ENCODE measurements at regions not wholly inside any gene's neighbourhood (a gene's known extent, or its start where the extent isn't known, plus 50 kb on each side); places are given as distances from the start of the nearest gene placed in this dataset.

DNA sequence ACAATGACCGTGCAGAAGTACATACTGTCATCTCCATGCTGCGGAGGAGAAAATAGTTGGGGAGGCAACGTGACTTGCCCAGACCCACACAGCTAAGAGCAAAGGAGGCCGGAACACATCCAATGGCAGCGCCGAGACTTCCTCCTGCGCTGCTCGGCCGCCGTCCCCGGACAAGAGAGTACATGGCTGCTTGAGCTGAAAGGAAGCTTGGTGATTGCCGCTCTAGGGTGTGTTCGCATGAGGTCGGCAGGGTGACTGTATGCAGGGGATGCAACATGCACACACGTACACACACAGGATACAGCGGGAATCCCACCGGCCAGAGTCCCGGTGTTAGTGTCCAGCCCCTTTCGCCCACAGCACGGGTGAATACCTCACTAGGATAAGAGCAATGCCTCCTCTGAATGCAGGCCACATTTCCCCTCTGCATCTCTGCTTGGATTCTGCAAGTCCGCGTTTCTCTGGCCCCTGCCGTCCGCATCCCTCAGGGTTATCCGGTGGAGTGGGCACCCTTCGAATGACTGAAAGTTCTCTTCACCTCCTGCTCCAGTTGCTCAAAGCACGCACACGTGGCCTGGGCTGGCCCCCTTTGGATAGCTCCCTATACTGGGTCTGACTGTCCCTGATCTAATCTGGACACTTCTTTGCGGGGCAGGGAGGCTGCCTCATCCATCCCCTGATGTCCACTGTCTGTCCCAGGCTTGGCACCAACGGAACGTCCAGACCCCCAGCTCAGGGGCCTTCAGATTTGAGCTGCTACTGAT is 78.8 kb downstream of the GSC start:
- ChIA-PET CTCF (interaction anchor here (0.5 to 0.7 kb wide), 2 partner anchors 57 to 268 kb away, joined by 3 read pairs; no protein-coding TSS in a partner anchor), POLR2A (no interaction called here)
- DNase-seq (ENCODE audit: extremely low spot score): no peak
- no peak for TF ChIP-seq FOXM1 (IDR thresholded peaks at IDR 0.05; ENCODE audit: borderline replicate concordance)
- TF ChIP-seq SP1 (IDR thresholded peaks at IDR 0.05): no peak
- no peak for TF ChIP-seq NFRKB (IDR thresholded peaks at IDR 0.05)
- no peak for TF ChIP-seq ELF4 (IDR thresholded peaks at IDR 0.05)
- TF ChIP-seq HDGF (IDR thresholded peaks at IDR 0.05; ENCODE audit: borderline replicate concordance): no peak
- TF ChIP-seq ZNF384 (IDR thresholded peaks at IDR 0.05): no peak
- TF ChIP-seq SUZ12 (IDR thresholded peaks at IDR 0.05): no peak
- TF ChIP-seq LEF1 (IDR thresholded peaks at IDR 0.05; ENCODE audit: borderline replicate concordance): no peak
- no peak for TF ChIP-seq FOXA1 (IDR thresholded peaks at IDR 0.05)
- no peak for TF ChIP-seq TARDBP (IDR thresholded peaks at IDR 0.05)
- no peak for TF ChIP-seq ARNT (IDR thresholded peaks at IDR 0.05)
- TF ChIP-seq L3MBTL2 (conservative IDR thresholded peaks at IDR 0.05): no peak

DNA sequence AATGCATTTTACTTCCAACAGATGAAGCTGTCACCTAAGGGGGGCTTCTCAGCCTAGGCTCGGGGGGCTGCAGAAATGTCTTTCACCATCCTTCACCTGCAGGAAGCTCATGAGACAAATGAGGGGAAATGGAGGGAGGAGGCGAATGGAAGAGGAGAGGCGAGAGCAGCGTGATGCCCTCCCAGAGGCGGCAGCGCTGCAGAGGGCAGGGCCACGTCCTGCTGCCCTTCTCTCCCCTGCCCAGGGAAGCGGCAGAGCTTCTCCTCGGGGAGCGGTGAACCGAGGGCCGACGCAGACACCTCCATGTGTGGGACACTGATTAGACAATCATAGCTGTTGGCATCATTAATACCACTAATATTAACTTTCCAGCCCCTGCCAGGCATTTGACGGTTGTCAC is 78.3 kb downstream of the SERPINA3 start:
- no peak for TF ChIP-seq FOXK2 (IDR thresholded peaks at IDR 0.05)
- TF ChIP-seq ZNF384 (IDR thresholded peaks at IDR 0.05): no peak
- no peak for TF ChIP-seq HDGF (IDR thresholded peaks at IDR 0.05; ENCODE audit: borderline replicate concordance)
- no peak for TF ChIP-seq TARDBP (IDR thresholded peaks at IDR 0.05)
- TF ChIP-seq NFRKB (IDR thresholded peaks at IDR 0.05): no peak
- TF ChIP-seq FOXA1 (IDR thresholded peaks at IDR 0.05): no peak
- no peak for TF ChIP-seq LEF1 (IDR thresholded peaks at IDR 0.05; ENCODE audit: borderline replicate concordance)
- no peak for TF ChIP-seq ARNT (IDR thresholded peaks at IDR 0.05)
- no peak for TF ChIP-seq SP1 (IDR thresholded peaks at IDR 0.05)
- TF ChIP-seq SUZ12 (IDR thresholded peaks at IDR 0.05): no peak
- no peak for TF ChIP-seq BHLHE40 (IDR thresholded peaks at IDR 0.05; ENCODE audit: borderline replicate concordance)
- no peak for TF ChIP-seq FOXM1 (IDR thresholded peaks at IDR 0.05; ENCODE audit: borderline replicate concordance)
- no peak for TF ChIP-seq ELF4 (IDR thresholded peaks at IDR 0.05)
- TF ChIP-seq, protein P1, sequence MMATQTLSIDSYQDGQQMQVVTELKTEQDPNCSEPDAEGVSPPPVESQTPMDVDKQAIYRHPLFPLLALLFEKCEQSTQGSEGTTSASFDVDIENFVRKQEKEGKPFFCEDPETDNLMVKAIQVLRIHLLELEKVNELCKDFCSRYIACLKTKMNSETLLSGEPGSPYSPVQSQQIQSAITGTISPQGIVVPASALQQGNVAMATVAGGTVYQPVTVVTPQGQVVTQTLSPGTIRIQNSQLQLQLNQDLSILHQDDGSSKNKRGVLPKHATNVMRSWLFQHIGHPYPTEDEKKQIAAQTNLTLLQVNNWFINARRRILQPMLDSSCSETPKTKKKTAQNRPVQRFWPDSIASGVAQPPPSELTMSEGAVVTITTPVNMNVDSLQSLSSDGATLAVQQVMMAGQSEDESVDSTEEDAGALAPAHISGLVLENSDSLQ (IDR thresholded peaks at IDR 0.05): no peak
- TF ChIP-seq L3MBTL2 (conservative IDR thresholded peaks at IDR 0.05): no peak
- no peak for TF ChIP-seq CTBP1 (IDR thresholded peaks at IDR 0.05; ENCODE audit: borderline replicate concordance)
- ChIA-PET POLR2A (no interaction called here), CTCF (interaction anchor here (0.5 to 0.7 kb wide), 2 partner anchors 58 to 268 kb away, joined by 3 read pairs; no protein-coding TSS in a partner anchor)
- no peak for DNase-seq (ENCODE audit: extremely low spot score)

DNA sequence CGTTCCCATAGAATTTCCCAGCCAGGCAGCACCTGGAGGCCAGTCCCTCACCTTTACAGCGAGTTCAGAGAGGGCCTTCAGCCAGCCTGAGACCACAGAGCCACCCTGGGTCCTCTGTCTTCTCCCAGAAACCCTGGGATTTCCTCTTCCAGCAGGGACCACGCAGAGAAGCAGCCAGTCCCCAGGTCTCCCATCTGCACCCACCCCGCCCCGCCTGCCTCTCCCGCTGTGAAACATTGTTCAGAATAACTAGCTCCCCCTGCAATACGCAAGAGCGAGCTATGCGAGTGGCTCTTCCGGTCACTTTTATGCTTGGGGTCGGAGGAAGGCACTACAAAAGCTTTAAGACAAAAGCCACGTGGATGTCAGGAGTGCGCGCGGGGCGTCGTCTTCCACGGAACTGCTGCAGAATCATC is 77.8 kb downstream of the SERPINA3 start:
- CTCF ChIA-PET: no interaction called here
- POLR2A ChIA-PET: no interaction called here
- TF ChIP-seq ZNF384 (IDR thresholded peaks at IDR 0.05) (no peak), SP1 (IDR thresholded peaks at IDR 0.05) (no peak), CTBP1 (IDR thresholded peaks at IDR 0.05; ENCODE audit: borderline replicate concordance) (no peak), NFRKB (IDR thresholded peaks at IDR 0.05) (no peak), BHLHE40 (IDR thresholded peaks at IDR 0.05; ENCODE audit: borderline replicate concordance) (no peak), TARDBP (IDR thresholded peaks at IDR 0.05) (no peak), LEF1 (IDR thresholded peaks at IDR 0.05; ENCODE audit: borderline replicate concordance) (no peak), FOXA1 (IDR thresholded peaks at IDR 0.05) (no peak), SUZ12 (IDR thresholded peaks at IDR 0.05) (no peak), L3MBTL2 (conservative IDR thresholded peaks at IDR 0.05) (no peak), ARNT (IDR thresholded peaks at IDR 0.05) (no peak)
- TF ChIP-seq, protein P1 (IDR thresholded peaks at IDR 0.05): no peak
- DNase-seq (ENCODE audit: extremely low spot score): no peak

DNA sequence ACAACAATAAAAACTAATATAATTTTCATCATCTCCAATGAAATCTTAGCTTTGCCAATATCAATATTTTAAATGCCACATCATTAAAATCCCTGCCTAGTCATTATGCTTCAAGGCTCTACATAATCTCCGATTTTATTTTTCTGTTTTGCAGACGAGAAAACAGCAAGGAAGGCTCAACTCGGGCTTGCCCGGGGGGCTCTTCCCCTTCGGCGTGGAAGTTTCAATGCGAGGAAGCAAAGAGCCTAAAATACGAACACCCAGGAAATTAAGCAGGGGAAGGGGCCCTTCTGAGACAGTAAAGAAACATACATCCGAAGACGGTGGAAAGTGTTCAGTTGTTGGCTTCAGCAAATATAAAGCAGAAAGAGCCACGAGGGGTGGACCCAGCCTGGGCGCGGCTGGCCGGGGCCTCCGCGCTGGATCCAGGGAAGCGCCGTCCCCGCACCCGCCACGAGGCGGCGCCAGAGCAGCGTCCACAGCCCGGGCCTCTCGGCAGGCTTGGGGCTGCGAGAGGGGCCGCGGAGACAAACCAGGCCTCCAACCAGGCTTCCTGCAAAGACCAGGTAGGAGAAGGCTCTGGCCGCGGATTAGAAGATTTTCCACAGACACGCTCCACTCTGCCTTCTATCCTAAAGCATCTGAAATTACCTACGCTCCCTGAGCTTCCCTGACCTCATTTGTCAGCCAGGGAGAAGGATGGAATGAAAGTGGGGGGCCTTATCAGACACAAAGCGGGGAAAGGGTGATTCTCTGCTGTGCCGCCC is 77.2 kb downstream of the SERPINA3 start:
- ChIA-PET CTCF (interaction anchor here (0.6 kb wide), 1 partner anchor 114 kb away, joined by 3 read pairs; no protein-coding TSS in a partner anchor), POLR2A (no interaction called here)

More for the DNA sequence above, 77.2 kb downstream of the SERPINA3 start:
- peak; percentile 86 for DNase-seq (ENCODE audit: extremely low spot score)
- TF ChIP-seq, protein P1 (IDR thresholded peaks at IDR 0.05): no peak
- TF ChIP-seq NFRKB (IDR thresholded peaks at IDR 0.05): no peak
- TF ChIP-seq FOXA1 (IDR thresholded peaks at IDR 0.05): no peak
- no peak for TF ChIP-seq ARNT (IDR thresholded peaks at IDR 0.05)
- no peak for TF ChIP-seq L3MBTL2 (conservative IDR thresholded peaks at IDR 0.05)
- TF ChIP-seq FOXK2 (IDR thresholded peaks at IDR 0.05): no peak
- no peak for TF ChIP-seq LEF1 (IDR thresholded peaks at IDR 0.05; ENCODE audit: borderline replicate concordance)
- TF ChIP-seq ELF4 (IDR thresholded peaks at IDR 0.05): no peak
- TF ChIP-seq TARDBP (IDR thresholded peaks at IDR 0.05): no peak
- no peak for TF ChIP-seq HDGF (IDR thresholded peaks at IDR 0.05; ENCODE audit: borderline replicate concordance)
- TF ChIP-seq SUZ12 (IDR thresholded peaks at IDR 0.05): no peak
- no peak for TF ChIP-seq ZNF384 (IDR thresholded peaks at IDR 0.05)
- no peak for TF ChIP-seq SP1 (IDR thresholded peaks at IDR 0.05)
